ENCODE measurements at regions not wholly inside any gene's neighbourhood (a gene's known extent, or its start where the extent isn't known, plus 50 kb on each side); places are given as distances from the start of the nearest gene placed in this dataset.
A peak's percentile ranks its signal among the peaks of the same experiment; 100 is the strongest.
"Not testable (repeated sequence)": the region's sequence is repeated elsewhere in the genome, so short reads cannot be mapped to it uniquely, and the experiment has no call there.

DNA sequence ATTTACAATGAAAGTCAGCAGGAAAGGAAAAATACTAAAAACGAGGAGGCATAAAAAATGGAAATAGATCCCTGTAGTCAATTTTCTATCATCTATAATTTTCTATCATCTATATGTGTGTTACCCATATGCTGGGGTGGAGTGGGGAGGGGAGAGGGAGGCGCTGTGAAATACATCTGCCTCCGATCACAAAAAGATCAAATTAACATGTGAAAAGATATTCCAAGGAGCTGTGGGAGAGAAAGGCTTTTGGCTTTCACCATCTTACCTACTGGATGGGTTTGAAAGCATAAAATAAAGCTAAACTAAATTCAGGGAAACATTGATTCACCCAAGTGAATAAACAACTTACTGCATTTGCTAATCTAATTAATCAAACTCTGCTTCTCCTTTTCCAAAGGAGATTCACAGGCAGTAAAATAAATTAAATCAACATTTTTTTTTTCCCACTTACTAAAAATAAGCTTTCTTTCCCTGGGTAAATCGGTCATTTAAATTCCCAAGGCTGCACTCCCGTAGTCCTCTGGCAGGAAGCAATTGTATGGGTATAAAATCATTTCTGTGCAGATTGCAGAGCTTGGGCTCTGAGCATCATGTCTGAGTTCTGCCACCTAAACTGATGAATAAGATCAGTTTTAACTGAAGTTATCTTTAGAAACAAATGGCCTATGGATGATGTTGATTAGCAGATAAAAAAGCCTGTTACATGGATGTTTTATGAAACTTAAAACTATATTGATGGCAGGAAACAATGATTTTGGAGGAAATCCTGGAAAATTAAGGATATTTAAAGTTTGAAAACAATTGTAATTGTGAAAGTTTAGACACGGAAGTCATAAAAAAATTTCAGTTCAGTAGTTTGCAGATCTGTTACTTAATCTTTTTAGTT lies 147.9 kb downstream of the SOX4 start:
- DNase-seq (ENCODE audit: low read depth): no peak

DNA sequence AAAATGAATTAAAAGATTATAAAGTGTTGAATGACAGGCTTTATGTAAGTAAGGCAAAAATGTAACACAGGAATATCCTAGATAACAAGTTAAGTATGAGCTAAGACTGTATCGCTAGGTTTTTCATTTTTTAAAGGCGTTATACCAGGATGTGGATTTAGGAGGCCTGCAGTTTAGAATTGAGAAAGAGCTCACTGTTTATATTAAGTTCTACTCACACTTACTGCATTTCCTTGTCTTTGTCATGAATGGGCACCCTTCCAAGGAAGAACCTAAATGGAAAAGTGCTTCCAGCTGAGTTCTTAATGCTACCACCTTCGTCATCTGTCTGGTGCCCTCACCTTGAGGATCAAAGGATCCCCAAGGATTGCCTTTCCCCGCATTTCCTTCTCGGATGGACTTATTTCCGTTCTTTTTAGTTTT lies 148.7 kb downstream of the SOX4 start:
- peak; percentile 86 for DNase-seq (ENCODE audit: low read depth)

DNA sequence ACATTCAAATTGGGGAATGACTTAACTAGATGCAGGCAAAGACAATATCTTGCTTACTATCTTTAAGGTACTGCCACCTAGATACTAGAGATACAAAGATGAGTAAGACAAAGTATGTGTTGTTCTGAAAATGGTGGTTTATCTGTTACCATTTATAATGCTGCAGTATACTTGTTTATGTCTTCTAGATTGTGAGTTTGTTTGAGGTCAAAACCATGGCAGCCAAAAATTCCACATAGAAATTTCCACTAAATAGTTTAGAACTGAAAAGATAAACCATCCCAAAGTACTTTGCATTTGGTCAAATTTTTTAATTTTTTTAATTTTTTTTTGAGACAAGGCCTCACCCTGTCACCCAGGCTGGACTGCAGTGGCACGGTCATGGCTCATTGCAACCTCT lies 150.8 kb downstream of the SOX4 start:
- DNase-seq (ENCODE audit: low read depth): no peak

DNA sequence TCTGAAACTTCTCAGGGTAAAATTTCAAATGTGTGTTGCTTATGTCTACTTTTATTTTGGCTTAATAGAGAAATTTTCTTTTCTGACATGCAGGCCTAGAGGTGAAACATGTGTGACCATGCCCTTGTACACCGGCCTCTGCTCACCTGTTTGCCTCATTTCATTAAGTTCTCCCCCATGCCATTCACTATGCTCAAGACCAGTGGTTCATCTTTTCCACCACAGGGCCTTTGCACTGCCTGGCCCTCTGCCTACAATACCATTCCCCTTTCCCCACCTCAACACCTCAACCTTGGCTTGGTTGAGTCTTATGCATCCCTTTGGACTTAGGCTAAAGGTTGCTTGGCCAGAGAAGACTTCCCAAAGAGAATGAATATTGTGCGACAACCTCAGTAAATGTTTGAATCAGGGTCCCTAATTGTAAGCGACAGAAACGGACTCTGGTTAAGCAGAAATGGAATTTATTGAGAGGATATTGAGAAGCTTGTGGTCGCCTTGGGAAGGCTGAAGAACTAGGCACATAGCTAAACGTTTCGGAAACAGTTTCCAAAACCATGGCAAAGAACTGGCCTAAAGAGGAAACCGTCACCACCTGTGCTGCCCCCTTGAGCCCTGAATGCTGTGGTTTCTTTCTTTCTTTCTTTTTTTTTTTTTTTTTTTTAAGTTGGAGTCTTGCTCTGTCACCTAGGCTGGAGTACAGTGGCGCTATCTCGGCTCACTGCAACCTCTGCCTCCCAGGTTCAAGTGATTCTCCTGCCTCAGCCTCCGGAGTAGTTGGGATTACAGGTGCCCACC lies 152.2 kb downstream of the SOX4 start:
- no peak for DNase-seq (ENCODE audit: low read depth)

DNA sequence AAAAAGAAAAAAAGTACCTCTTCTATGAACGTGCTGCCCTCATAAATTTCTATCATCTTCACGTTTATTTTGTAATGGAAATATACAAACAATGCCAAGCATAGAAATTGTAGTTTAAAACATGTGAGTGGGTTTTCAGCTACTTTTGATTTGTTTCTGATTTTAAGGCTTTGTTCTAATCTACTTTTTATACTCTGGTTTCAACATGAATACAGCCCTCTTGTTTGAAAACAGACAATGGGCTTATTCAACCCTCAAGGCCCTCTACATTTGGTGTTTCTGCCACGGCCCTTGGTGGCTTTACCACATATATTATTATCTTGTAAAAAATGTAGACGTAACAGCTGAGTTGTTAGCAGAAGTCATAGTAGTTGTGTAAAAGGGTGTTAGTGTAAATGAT lies 153.9 kb downstream of the SOX4 start:
- DNase-seq (ENCODE audit: low read depth): no peak

DNA sequence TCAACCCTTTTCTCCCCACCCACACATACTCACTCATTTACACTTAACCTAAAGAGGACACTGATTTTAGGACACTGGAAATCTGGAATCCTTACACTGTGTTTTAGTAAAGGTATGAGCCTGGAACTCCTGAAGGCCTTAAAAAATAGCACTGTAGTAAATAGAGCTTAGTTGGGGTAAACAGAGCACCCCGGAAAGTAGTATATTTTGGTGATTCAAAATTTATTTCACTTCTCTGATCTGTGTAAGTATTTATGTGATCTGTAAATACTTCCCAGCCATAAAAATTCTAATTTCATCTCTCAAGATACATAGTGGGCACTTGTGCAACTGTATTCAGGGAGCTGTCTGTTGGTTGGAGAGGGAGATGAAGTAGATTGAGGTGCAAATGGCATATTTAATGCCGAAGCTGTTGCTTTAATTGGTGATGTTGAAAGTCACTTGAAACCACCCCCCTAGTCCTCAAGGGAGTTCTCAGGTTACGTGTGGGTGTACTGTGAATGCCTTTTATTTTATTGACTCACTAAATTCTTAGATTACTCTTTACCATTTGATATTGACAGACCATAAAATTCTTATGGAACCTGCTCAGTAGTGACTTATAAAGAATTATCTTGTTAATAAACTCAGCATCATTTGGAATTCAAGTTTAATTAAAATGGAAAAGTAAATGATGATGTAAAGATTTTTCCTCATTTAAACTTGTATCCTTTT lies 154.9 kb downstream of the SOX4 start:
- DNase-seq (ENCODE audit: low read depth): no peak

DNA sequence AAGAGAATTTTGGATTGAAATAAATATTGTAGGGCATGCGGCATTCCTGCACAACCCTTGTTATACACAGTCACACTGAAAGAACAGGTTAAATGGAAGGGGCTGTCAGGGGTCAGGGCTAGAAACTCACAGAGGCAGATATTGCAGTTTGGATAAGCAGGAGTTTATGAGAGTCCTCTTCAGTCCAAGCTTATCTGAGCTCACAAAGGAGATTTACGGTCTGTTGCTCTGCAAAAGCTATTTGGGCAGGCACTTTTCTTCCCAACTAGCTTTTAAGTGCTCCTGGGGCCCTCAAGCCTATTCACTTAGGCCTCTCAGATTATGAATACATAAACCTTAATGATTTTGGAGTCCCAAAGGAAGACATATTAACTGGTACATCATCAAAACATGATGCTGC lies 156.2 kb downstream of the SOX4 start:
- DNase-seq (ENCODE audit: low read depth): no peak

DNA sequence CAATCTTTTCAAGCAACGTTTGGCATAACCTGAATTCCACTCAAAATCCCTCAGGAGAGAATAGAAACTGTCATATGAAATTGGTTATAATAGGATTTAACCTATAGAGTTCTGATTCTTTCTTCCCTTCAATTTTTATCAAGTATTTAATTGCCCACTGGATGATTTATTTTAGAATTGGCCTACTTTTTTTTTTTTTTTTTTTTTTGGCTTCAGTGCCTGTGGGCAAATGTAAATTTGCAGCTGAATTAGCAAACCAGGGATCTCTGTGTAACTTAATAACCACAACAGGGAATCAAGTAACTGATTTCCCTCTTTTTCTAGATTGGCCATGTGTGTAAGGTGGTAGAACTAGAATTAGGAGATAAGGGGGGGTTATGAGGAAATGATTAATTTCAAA lies 157.0 kb downstream of the SOX4 start:
- DNase-seq (ENCODE audit: low read depth): no peak

DNA sequence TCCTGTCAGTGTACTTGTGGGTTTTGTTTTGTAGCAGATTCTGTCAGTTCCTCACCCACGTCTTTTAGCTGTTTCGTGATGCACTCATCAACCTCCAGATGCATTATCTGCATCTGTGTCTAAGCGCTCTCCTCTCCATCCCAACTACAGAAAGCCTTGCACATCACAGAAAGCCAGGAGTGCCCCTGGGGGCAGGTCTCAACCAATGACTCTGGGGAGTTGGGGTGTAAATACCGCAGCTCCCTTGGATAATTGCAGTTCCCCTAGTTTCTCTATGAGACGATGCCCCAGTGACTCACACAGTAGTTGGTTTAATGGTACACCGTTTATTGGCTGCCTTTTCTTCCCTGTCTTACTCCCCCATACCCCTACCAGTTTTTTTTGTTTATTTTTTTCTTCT lies 158.1 kb downstream of the SOX4 start:
- DNase-seq (ENCODE audit: low read depth): no peak

DNA sequence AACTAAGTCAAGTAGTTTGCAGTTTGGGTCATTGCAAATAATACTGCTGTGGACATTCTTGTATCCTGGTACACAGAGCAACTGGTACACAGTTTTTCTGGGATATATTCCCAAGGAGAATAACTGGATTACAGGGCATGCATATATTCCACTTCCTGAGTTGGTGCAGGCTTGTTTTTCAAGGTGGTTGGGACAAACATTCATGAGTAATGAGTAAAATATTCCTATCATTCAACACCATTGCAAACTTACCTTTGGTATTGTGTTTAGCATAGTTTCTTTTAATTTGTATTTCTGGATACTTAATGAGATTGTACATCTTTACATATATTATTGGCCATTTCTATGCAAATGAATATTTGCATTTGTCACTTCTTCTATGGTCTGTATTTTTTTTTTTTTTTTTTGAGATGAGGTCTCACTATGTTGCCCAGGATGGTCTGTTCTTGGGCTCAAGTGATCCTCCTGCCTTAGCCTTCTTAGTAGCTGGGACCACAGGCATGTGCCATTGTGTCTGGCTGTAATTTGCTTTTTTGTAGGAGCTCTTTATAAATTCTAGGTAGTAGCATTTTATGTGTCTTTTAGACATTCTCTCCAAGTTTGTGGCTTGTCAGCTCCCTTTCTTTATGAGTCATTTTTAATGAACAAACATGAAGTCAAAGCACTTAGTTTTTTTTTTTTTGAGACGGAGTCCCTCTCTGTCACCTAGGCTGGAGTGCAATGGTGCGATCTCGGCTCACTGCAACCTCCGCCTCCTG lies 158.7 kb downstream of the SOX4 start:
- no peak for DNase-seq (ENCODE audit: low read depth)

DNA sequence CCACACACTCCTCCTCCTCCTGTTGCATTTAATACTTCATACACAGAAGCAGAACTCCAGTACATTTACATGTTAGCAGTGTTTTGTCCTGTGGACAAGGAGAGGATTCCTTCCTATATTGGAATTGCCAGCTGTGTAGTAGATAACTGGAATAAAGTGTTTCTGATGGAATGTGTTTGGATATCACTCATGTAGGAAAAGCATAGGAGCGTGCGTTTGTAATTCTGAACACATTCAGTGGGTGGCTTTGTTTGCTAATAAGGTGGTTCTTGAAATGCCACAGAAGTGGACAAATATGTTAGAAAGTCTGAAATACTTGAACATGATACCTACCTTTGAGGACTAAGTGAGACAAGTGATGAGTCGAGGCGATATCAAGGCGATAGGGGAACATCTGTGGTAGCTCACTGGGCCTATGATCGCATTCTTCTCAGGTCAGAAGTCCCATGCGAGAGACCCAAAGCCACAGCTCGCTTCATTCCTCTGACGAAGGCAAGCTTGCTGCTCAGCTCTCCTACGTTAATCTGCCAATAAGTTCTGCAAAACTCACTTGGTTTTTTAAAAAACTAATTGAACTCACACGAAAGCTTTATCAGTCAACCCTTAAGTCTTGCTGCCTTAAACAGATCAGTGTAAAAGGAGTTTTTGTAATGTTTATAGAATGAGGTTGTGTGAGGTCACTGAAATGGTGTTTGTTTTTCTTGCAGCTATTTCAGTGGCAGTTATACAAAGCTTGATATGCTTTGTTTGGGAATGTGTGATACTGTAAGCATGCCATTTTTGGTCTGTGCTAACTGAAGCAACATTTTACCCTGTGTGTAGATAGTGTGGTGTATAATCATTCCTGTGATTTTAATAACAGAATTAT lies 159.9 kb downstream of the SOX4 start:
- DNase-seq (ENCODE audit: low read depth): no peak

DNA sequence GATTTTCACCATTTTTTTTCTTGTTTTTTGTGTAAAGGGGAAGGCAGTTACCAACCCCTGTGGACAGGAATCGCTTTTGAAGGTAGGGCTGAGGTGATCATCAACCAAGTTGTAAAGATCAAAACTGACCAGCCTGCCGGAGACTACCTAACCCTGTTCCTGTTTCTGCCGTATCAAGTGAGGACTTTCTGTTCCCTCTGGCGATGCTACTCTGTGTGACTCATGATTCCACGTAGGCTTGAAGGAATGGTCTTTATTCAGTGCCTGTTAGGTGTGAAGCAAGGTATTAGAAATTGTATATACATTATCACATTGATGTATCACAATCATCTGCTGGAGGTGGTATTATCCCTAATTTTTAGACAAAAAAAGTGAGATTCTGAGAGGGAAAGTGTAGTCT lies 161.3 kb downstream of the SOX4 start:
- peak; percentile 54 for DNase-seq (ENCODE audit: low read depth)

DNA sequence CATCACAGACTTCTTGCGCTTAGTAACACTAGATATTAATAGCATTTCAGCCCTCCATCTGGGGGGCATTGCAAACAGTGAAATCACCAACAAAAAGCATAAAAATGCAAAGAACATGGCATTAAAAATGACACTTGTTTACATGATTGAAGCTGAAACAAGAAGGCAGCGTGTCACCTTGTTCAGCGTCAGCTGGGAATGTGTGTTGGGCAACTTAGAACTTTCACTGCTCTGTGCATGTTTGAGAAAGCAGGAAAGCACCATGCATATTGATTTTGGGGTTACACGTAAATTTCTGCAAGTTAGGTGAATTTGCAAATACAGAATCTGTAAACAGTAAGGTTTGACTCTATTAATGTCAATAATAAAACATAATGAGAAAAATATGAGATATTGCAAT lies 162.9 kb downstream of the SOX4 start:
- DNase-seq (ENCODE audit: low read depth): no peak

DNA sequence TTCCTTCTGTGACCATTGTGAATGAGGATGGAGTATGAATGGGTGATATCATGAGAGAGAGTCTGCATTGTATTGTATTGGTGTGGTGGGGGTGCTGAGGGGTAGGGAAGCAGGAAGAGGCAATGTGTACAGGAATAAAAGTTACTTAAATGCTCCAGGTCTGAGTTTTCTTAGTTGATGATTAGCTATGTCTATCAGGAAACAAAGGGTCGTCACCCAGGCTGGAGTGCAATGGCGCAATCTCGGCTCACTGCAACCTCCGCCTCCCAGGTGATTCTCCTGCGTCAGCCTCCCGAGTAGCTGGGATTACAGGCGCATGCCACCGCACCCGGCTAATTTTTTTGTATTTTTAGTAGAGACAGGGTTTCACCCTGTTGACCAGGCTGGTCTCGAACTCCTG lies 163.8 kb downstream of the SOX4 start:
- not testable (repeated sequence) for DNase-seq (ENCODE audit: low read depth)

DNA sequence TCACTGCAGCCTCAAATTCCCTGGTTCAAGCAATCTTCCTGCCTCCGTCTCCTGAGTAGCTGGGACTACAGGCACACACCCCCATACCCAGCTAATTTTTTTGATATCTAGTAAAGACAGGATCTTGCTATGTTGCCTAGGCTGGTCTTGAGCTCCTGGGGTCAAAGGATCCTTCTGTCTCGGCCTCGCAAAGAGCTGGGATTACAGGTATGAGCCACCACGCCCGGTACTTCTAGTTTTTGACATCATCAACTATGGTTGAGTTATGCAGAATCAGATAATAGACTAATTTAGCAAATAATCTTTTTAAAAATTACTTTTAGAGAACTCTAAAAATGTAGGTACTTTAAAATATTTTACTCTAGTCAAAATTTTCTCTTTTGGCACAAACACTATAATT lies 166.2 kb downstream of the SOX4 start:
- no peak for DNase-seq (ENCODE audit: low read depth)

DNA sequence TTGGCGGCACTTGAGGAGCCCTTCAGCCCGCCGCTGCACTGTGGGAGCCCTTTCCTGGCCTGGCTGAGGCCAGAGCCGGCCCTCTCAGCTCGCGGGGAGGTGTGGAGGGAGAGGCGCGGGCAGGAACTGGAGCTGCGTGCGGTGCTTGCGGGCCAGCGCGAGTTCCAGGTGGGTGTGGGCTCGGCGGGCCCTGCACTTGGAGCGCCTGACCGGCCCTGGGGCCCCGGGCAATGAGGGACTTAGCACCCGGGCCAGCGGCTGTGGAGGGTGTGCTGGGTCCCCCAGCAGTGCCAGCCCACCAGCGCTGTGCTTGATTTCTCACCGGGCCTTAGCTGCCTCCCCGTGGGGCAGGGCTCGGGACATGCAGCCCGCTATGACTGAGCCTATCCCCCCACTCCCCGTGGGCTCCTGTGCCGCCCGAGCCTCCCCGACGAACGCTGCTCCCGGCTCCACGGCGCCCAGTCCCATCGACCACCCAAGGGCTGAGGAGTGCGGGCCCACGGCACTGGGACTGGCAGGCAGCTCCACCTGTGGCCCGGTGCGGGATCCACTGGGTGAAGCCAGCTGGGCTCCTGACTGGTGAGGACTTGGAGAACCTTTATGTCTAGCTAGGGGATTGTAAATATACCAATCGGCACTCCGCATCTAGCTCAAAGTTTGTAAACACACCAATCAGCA lies 167.6 kb downstream of the SOX4 start:
- not testable (repeated sequence) for DNase-seq (ENCODE audit: low read depth)

DNA sequence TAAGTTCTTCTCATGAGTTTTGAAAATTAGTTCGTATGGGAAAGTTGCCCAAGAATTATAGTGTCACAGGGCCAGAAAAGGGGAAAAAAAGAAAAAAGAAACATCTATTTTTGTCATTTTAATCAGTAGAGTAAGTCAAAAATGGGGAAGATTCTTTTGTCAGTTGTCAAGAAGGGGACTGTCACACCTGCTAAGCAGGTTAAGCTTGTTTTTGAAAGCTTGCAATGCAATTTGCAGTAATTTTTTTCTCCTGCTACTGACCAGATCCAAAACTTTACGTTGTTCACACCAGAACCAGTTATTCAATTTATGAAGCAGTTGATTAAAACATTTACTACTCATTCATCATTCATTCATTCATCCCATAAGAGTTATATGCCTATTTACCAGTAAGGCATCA lies 171.4 kb downstream of the SOX4 start:
- no peak for DNase-seq (ENCODE audit: low read depth)

DNA sequence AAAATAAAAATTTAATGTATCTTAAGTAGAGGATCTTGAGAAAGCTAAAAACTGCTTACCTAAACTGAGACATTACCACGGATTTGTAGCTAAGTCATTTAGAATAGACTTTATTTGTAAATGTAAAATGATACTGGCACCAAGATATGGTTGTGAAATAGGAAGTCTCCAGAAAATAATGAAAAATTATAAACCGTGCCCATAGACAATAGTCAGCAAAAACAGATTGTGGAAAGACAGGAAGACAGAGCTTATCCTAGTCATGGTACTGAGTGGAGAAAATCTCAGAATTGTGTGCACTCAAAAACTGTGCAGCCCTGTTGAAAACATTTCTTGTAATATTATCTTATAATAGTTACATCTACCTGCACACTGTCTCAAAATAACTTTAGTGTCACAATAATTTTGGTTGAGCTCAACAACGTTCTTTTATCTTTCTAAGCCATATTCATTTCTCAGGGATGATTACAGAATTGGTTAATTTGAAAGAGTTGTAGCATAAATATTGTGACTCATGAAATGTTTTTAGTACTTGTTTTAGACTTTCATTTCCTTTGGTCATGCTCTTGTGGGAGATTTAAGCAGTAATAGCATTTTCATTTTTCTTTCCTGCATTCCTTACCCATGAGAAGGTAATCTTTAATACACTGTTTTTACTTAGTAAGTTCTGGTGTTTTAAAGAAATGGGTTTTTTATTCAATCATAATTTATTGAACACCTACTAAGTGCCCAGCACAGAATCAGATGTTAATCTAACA lies 174.5 kb downstream of the SOX4 start:
- peak; percentile 42 for DNase-seq (ENCODE audit: low read depth)

DNA sequence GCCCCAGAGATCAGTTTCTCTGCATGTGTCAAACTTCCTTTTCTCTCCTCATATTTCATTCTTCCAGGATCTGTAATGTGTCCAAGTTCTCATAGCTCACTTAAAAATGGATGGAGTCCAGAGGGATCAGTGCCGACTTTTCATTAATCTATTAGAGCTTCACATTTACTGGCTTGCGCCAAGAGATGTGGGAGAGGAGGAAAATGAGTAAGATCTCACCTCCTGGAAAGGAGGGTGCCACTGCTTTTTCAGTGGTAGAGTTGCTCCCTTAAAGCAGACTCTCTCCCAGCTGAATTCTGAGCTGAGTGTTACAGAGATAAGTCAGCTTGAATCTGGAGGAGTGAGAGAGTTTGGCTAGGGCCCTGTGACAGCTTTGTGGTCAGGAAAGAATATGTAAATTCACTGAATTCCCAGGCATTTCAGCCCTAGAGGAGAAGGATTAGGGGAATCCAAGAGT lies 175.9 kb downstream of the SOX4 start:
- DNase-seq (ENCODE audit: low read depth): peak; percentile 84

Measured in HT1080 (cell line).